A673 (cell line): ENCODE measurements at regions not wholly inside any gene's neighbourhood (a gene's known extent, or its start where the extent isn't known, plus 50 kb on each side); places are given as distances from the start of the nearest gene placed in this dataset.

ENCODE experiments used
- BruUV-seq: library from RNA; stranded (reverse); fragments of 400-500 nt; replicated peaks from 2 replicates; lab custom pipeline; 2021; lab: Mats Ljungman, UMichigan
- CTCF ChIA-PET: fragments of 300-600 bp; sonication (Branson Sonifier 250); formaldehyde crosslinking; loops from one replicate; lab custom pipeline; 2022; ENCODE audit warnings: antibody characterized with exemption; lab: Charles Lee
- POLR2A ChIA-PET: fragments of 300-600 bp; sonication (Branson Sonifier 250); formaldehyde crosslinking; loops from one replicate; lab custom pipeline; 2022; ENCODE audit warnings: antibody characterized with exemption; ENCODE audit not compliant: low non-redundant PET; lab: Charles Lee
- DNase-seq: peaks from one replicate; pipeline ENCODE4 v3.0.0-alpha.2; 2015; ENCODE audit warnings: low spot score
- H3K27ac ChIP-seq: fragments of 200-600 bp; sonication (generic); 2 replicates; pipeline ENCODE4 v1.5.1; 2016; ENCODE audit warnings: mixed run types, low read depth, mild to moderate bottlenecking, mixed read lengths, antibody characterized with exemption, low read length; ENCODE audit not compliant: poor library complexity, severe bottlenecking
- H3K27me3 ChIP-seq: fragments of 200-600 bp; sonication (generic); replicated peaks from 2 replicates; pipeline ENCODE4 v1.6.1; 2017; ENCODE audit warnings: mixed run types, low read depth, mild to moderate bottlenecking, mixed read lengths, antibody characterized with exemption, low read length; ENCODE audit not compliant: insufficient read depth, poor library complexity
- H3K36me3 ChIP-seq: fragments of 200-600 bp; sonication (generic); 2 replicates; pipeline ENCODE4 v1.6.1; 2016; ENCODE audit warnings: mixed run types, mild to moderate bottlenecking, mixed read lengths, antibody characterized with exemption, low read length; ENCODE audit not compliant: insufficient read depth, poor library complexity, severe bottlenecking
- H3K4me1 ChIP-seq: fragments of 200-600 bp; sonication (generic); 2 replicates; pipeline ENCODE4 v1.6.1; 2017; ENCODE audit warnings: mixed run types, mild to moderate bottlenecking, mixed read lengths, antibody characterized with exemption, low read length; ENCODE audit not compliant: insufficient read depth, poor library complexity, severe bottlenecking
- H3K4me3 ChIP-seq: fragments of 200-600 bp; sonication (generic); 2 replicates; pipeline ENCODE4 v1.5.1; 2016; ENCODE audit warnings: low read depth, mixed run types, mild to moderate bottlenecking, mixed read lengths, low read length; ENCODE audit not compliant: poor library complexity, severe bottlenecking
- H3K9me3 ChIP-seq: fragments of 200-600 bp; sonication (generic); 2 replicates; pipeline ENCODE4 v1.6.1; 2016; ENCODE audit warnings: mixed run types, low read depth, mild to moderate bottlenecking, mixed read lengths, antibody characterized with exemption, low read length; ENCODE audit not compliant: poor library complexity, severe bottlenecking
- CTCF ChIP-seq: fragments of 300-800, 200-600 bp; sonication (generic); conservative IDR thresholded peaks from 2 replicates; pipeline ENCODE4 v1.5.1; 2017; ENCODE audit warnings: low read depth, mild to moderate bottlenecking, antibody characterized with exemption, low read length, moderate library complexity, mixed read lengths
- EZH2 ChIP-seq: fragments of 200-600 bp; sonication (generic); IDR thresholded peaks from 2 replicates; pipeline ENCODE4 v1.6.1; 2017; ENCODE audit warnings: borderline replicate concordance, low read depth, mild to moderate bottlenecking, mixed read lengths, antibody characterized with exemption, low read length; ENCODE audit not compliant: poor library complexity, severe bottlenecking
- intact Hi-C: fragments of 100-400 bp; cut with micrococcal nuclease; formaldehyde crosslinking; loops from one replicate; pipeline ENCODE4 v1.10.0; 2022; ENCODE audit not compliant: unreplicated experiment

GRCh38 chr6:44525761-44526351 is 138.3 kb downstream of the CDC5L start:
- Histone ChIP-seq H3K4me1 (peaks cover 7% of the 10 kb centered on the region), H3K27me3 (no peaks in the 10 kb centered on the region), H3K27ac (no peak overlapping the region), H3K9me3 (peaks cover 7% of the 10 kb centered on the region), H3K4me3 (no peak overlapping the region), H3K36me3 (no peaks in the 10 kb centered on the region)
- ChIA-PET CTCF (no interaction called here), POLR2A (no interaction called here)
- DNase-seq: no peak
- intact Hi-C loops: no loop called here
- BruUV-seq: no TSS peak
- TF ChIP-seq EZH2 (no peak), CTCF (no peak)

- CTCF ChIA-PET: no interaction called here
- intact Hi-C loops: no loop called here
Measured at GRCh38 chr6:44527181-44527580, 139.7 kb downstream of the CDC5L start.

GRCh38 chr6:44527583-44528369 is 140.3 kb downstream of the CDC5L start:
- no peak overlapping the region for H3K4me3 ChIP-seq
- H3K27me3 ChIP-seq: no peaks in the 10 kb centered on the region
- H3K4me1 ChIP-seq: peaks cover 7% of the 10 kb centered on the region
- BruUV-seq: no TSS peak
- no peaks in the 10 kb centered on the region for H3K36me3 ChIP-seq
- CTCF ChIA-PET: no interaction called here
- DNase-seq: no peak
- intact Hi-C loops: no loop called here
- H3K9me3 ChIP-seq: peaks cover 7% of the 10 kb centered on the region
- TF ChIP-seq CTCF (no peak), EZH2 (no peak)
- POLR2A ChIA-PET: no interaction called here
- H3K27ac ChIP-seq: no peak overlapping the region

More at GRCh38 chr6:44527181-44527580, 139.7 kb downstream of the CDC5L start:
- TF ChIP-seq EZH2 (no peak), CTCF (no peak)
- POLR2A ChIA-PET: no interaction called here
- no peak overlapping the region for H3K4me3 ChIP-seq
- no peaks in the 10 kb centered on the region for H3K36me3 ChIP-seq
- BruUV-seq: no TSS peak
- H3K27ac ChIP-seq: no peak overlapping the region
- H3K4me1 ChIP-seq: peaks cover 7% of the 10 kb centered on the region
- H3K27me3 ChIP-seq: no peaks in the 10 kb centered on the region
- H3K9me3 ChIP-seq: peaks cover 7% of the 10 kb centered on the region
- DNase-seq: no peak
